ENCODE measurements at regions not wholly inside any gene's neighbourhood (a gene's known extent, or its start where the extent isn't known, plus 50 kb on each side); places are given as distances from the start of the nearest gene placed in this dataset.

DNA sequence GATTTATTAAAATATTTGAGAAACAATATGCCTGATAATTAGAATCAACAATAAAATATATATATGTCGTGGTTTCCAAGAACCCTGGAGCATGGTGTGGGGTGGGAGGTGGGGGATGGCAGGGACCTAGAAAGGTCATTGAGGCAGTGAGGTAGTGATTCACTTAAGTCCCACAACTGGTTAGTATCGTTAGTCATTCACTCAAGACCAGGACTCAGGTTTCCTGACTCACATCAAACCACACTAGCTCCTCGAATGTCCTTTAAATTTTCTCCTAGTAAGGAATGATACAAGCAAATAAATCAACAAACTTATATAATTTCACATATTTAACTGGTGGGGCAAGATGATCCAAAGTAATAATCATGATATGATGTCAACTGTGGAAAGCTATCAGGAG lies 158.8 kb upstream of the AADAT start:
- no peak overlapping the region for H4K91ac ChIP-seq (replicated peaks; ENCODE audit: insufficient read length, low read length)
- peaks cover 0 to 1% (median 0%) of the 10 kb centered on the region in 4 experiments; a peak in 1 of 7 replicates for H3K27me3 ChIP-seq (replicated peaks in 1 of 4; ENCODE audit: control insufficient read depth in 3 of 4, extremely low read depth in 1 of 4, insufficient read depth in 3 of 4, low read length in 3 of 4)
- no peak overlapping the region for H4K5ac ChIP-seq (ENCODE audit: insufficient read length, low read depth, low read length)
- DNase-seq (ENCODE audit: low read depth in 1 of 2, low spot score in 2 of 2): no peak
- H4K8ac ChIP-seq (ENCODE audit: extremely low read depth, insufficient read depth, low read length): no peak overlapping the region
- H2AFZ ChIP-seq (ENCODE audit: low read length): no peak overlapping the region
- H3K23ac ChIP-seq (ENCODE audit: insufficient read length): no peak overlapping the region
- no peak overlapping the region for H2BK12ac ChIP-seq (ENCODE audit: low read depth, low read length)
- H2BK15ac ChIP-seq (ENCODE audit: low read length): no peak overlapping the region
- H3K36me3 ChIP-seq (ENCODE audit: control insufficient read depth in 2 of 4, insufficient read depth in 4 of 4, low read length in 3 of 4): no peaks in the 10 kb centered on the region
- no peaks in the 10 kb centered on the region for H3K9me3 ChIP-seq (ENCODE audit: insufficient read depth in 2 of 2, low read depth in 1 of 2, low read length in 1 of 2)
- H3K56ac ChIP-seq (replicated peaks; ENCODE audit: insufficient read length, low read depth, low read length): no peak overlapping the region
- no peak overlapping the region for H3K9ac ChIP-seq (replicated peaks in 1 of 4; ENCODE audit: extremely low read depth in 1 of 4, low read depth in 3 of 4, low read length in 3 of 4)
- no peak overlapping the region for H2BK20ac ChIP-seq (ENCODE audit: low read length)
- no peak overlapping the region for H3K18ac ChIP-seq (ENCODE audit: extremely low read depth, low read length)
- H3K79me1 ChIP-seq (ENCODE audit: low read depth, low read length): no peaks in the 10 kb centered on the region
- no peak for FAIRE-seq
- ChIA-PET CTCF (ENCODE audit: partially characterized antibody) (interaction anchor here (1.0 to 5.6 kb wide), 4 partner anchors 9 to 126 kb away, joined by 3 to 53 read pairs (median 10); no protein-coding TSS in a partner anchor), POLR2A (ENCODE audit: partially characterized antibody) (no interaction called here)
- no peaks in the 10 kb centered on the region for H3K23me2 ChIP-seq (ENCODE audit: low read depth, low read length)
- peaks cover 0 to 3% (median 0%) of the 10 kb centered on the region in 4 experiments; a peak in 2 of 7 replicates for H3K4me1 ChIP-seq (replicated peaks in 1 of 4; ENCODE audit: control insufficient read depth in 3 of 4, insufficient read depth in 4 of 4, low read length in 3 of 4)
- no peak overlapping the region for H2BK120ac ChIP-seq (replicated peaks; ENCODE audit: low read depth, low read length)
- H3K4ac ChIP-seq (replicated peaks; ENCODE audit: insufficient read length, low read depth, low read length): no peak overlapping the region
- no peak overlapping the region for H2BK5ac ChIP-seq (ENCODE audit: low read depth, low read length)
- H3K14ac ChIP-seq (ENCODE audit: insufficient read length): no peak overlapping the region
- no peak overlapping the region for H3K4me3 ChIP-seq (ENCODE audit: extremely low read depth in 1 of 4, insufficient read depth in 2 of 4, low read depth in 3 of 4, low read length in 4 of 4)
- no peak overlapping the region for H3K27ac ChIP-seq (ENCODE audit: low read depth, low read length)
- no peak overlapping the region for H2AK5ac ChIP-seq (ENCODE audit: low read depth, low read length)
- no peak overlapping the region for H3K4me2 ChIP-seq (ENCODE audit: insufficient read depth in 1 of 2, low read depth in 2 of 2, low read length in 2 of 2)
- no peaks in the 10 kb centered on the region for H3K79me2 ChIP-seq (ENCODE audit: control insufficient read depth in 1 of 2, insufficient read depth in 2 of 2, low read length in 2 of 2)
- H4K20me1 ChIP-seq (replicated peaks in 1 of 2; ENCODE audit: control insufficient read depth in 1 of 2, insufficient read depth in 2 of 2, low read length in 2 of 2): no peaks in the 10 kb centered on the region
- 86% methylated on average over 3 of the region's 3 CpGs; no CpG with 5 or more reads in 1 of the 2 experiments for WGBS, 2 experiments (ENCODE audit: extremely low coverage in 1 of 2, insufficient coverage in 1 of 2, insufficient read length in 1 of 2, insufficient replicate concordance in 2 of 2, low coverage in 1 of 2, low lambda C conversion rate in 2 of 2, missing lambda C conversion rate in 1 of 2)
- no peak for TF ChIP-seq GTF2F1 (IDR thresholded peaks at IDR 0.05; ENCODE audit: borderline replicate concordance, low read depth, low read length)
- TF ChIP-seq POLR2AphosphoS5 (IDR thresholded peaks at IDR 0.05; ENCODE audit: low read depth, low read length): no peak
- TF ChIP-seq, protein P1, sequence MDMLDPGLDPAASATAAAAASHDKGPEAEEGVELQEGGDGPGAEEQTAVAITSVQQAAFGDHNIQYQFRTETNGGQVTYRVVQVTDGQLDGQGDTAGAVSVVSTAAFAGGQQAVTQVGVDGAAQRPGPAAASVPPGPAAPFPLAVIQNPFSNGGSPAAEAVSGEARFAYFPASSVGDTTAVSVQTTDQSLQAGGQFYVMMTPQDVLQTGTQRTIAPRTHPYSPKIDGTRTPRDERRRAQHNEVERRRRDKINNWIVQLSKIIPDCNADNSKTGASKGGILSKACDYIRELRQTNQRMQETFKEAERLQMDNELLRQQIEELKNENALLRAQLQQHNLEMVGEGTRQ (IDR thresholded peaks at IDR 0.05; ENCODE audit: low read length): no peak
- TF ChIP-seq CREB1 (IDR thresholded peaks at IDR 0.05): no peak
- no peak for TF ChIP-seq RNF2 (IDR thresholded peaks at IDR 0.05; ENCODE audit: borderline replicate concordance, low read depth, low read length, missing control alignments, poor library complexity, severe bottlenecking)
- no peak for TF ChIP-seq SP4 (IDR thresholded peaks at IDR 0.05; ENCODE audit: low read length)
- no peak for TF ChIP-seq RBBP5 (IDR thresholded peaks at IDR 0.05; ENCODE audit: borderline replicate concordance, low read depth, low read length)
- no peak for TF ChIP-seq POLR2A (IDR thresholded peaks at IDR 0.05; ENCODE audit: control extremely low read depth in 1 of 2, low read depth in 2 of 2, low read length in 2 of 2)
- TF ChIP-seq SUZ12 (IDR thresholded peaks at IDR 0.05; ENCODE audit: low read length): no peak
- TF ChIP-seq KDM4A (IDR thresholded peaks at IDR 0.05; ENCODE audit: low read depth, low read length, severe bottlenecking): no peak
- no peak for TF ChIP-seq JUN (IDR thresholded peaks at IDR 0.05; ENCODE audit: low read depth, low read length)
- TF ChIP-seq SIRT6 (IDR thresholded peaks at IDR 0.05; ENCODE audit: low read length): no peak
- no peak for TF ChIP-seq SIX5 (IDR thresholded peaks at IDR 0.05; ENCODE audit: low read depth, low read length)
- no peak for TF ChIP-seq CHD2 (IDR thresholded peaks at IDR 0.05; ENCODE audit: low read length)
- no peak for TF ChIP-seq TCF12 (IDR thresholded peaks at IDR 0.05; ENCODE audit: low read depth, low read length)
- no peak for TF ChIP-seq BACH1 (IDR thresholded peaks at IDR 0.05; ENCODE audit: low read length)
